SW480 (cell line): ENCODE measurements at regions not wholly inside any gene's neighbourhood (a gene's known extent, or its start where the extent isn't known, plus 50 kb on each side); places are given as distances from the start of the nearest gene placed in this dataset.
"Not testable (repeated sequence)": the region's sequence is repeated elsewhere in the genome, so short reads cannot be mapped to it uniquely, and the experiment has no call there.

Experiments used
- DNase-seq: peaks from one replicate; pipeline ENCODE4 v3.0.0-alpha.2; 2016; ENCODE audit warnings: low spot score

GRCh38 chr15:31179693-31180092 is 78.2 kb upstream of the TRPM1 start:
- no peak for DNase-seq

- DNase-seq = no peak
Observed at GRCh38 chr15:31193291-31193690, 91.8 kb upstream of the TRPM1 start.

- DNase-seq = no peak
Observed at GRCh38 chr15:31195871-31196270, 94.3 kb upstream of the TRPM1 start.

- DNase-seq = no peak
Observed at GRCh38 chr15:31197497-31198414, 96.2 kb upstream of the TRPM1 start.

GRCh38 chr15:31200735-31201151 is 99.2 kb upstream of the TRPM1 start:
- DNase-seq = no peak

- peak; percentile 51 for DNase-seq
Observed at GRCh38 chr15:31202953-31203352, 101.4 kb upstream of the TRPM1 start.

GRCh38 chr15:31203999-31204398 is 102.5 kb upstream of the TRPM1 start:
- no peak for DNase-seq

GRCh38 chr15:31206386-31207181 is 105.1 kb upstream of the TRPM1 start:
- no peak for DNase-seq

GRCh38 chr15:31207246-31207645 is 105.7 kb upstream of the TRPM1 start:
- DNase-seq = no peak

GRCh38 chr15:31207861-31208260 is 106.3 kb upstream of the TRPM1 start:
- DNase-seq = not testable (repeated sequence)

- no peak for DNase-seq
Observed at GRCh38 chr15:31208817-31209216, 107.3 kb upstream of the TRPM1 start.

- no peak for DNase-seq
Observed at GRCh38 chr15:31211353-31211752, 109.8 kb upstream of the TRPM1 start.

- no peak for DNase-seq
Observed at GRCh38 chr15:31212326-31213080, 111.0 kb upstream of the TRPM1 start.

- peak; percentile 26 for DNase-seq
Observed at GRCh38 chr15:31214158-31214863, 112.3 kb upstream of the KLF13 start.

GRCh38 chr15:31214864-31215489 is 111.7 kb upstream of the KLF13 start:
- no peak for DNase-seq

- DNase-seq = peak; percentile 68
Observed at GRCh38 chr15:31215490-31216214, 111.0 kb upstream of the KLF13 start.

GRCh38 chr15:31216215-31216911 is 110.3 kb upstream of the KLF13 start:
- DNase-seq = peak; percentile 89

GRCh38 chr15:31217067-31217466 is 109.6 kb upstream of the KLF13 start:
- no peak for DNase-seq

GRCh38 chr15:31217566-31218270 is 108.9 kb upstream of the KLF13 start:
- DNase-seq = no peak
